HG02571 (cell line): ENCODE measurements at regions not wholly inside any gene's neighbourhood (a gene's known extent, or its start where the extent isn't known, plus 50 kb on each side); places are given as distances from the start of the nearest gene placed in this dataset.

ENCODE experiments used
- ATAC-seq: cut with Tn5 transposase; IDR thresholded peaks from one replicate; pipeline ENCODE4 v1.9.1; 2021; ENCODE audit warnings: mild to moderate bottlenecking, moderate library complexity; ENCODE audit not compliant: unreplicated experiment

DNA sequence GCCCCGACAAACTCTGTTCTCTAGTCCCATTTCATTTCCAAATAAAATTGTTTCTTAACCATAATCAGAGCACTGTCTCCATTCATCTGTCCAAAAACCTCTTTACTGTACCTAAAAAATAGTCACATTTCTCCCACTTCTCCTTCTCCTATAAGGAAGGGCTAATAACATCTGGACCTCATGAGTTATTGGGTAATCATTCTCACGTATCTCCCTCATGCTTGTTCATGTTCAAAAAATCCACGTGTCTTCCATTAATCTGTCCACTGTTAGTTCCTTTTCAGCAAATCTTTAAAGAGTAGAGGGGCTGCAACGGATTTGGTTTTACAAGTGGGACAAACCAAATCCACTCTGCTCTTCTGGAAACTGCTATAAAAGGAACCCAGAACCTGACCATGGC lies 1418.8 kb downstream of the MRPL39 start:
- no peak for ATAC-seq

DNA sequence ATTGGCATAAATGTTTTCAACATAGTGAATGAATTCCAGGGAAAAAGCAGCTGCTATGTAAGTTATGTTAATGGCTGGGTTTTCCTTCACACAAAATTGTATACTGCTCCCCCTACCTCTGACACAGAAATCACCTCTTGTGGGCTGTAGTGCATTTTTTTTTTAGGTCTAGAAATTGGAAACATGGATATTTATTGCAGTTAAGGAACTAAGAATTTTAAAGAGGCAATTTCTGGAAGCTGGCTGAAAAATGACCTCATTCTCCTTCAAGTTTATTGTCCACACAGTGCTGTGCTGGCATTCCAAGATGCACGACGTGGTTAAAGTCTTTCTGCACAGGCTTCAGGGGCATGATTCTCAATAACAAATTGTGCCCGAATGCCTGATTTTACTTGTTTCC lies 1424.2 kb downstream of the MRPL39 start:
- no peak for ATAC-seq

DNA sequence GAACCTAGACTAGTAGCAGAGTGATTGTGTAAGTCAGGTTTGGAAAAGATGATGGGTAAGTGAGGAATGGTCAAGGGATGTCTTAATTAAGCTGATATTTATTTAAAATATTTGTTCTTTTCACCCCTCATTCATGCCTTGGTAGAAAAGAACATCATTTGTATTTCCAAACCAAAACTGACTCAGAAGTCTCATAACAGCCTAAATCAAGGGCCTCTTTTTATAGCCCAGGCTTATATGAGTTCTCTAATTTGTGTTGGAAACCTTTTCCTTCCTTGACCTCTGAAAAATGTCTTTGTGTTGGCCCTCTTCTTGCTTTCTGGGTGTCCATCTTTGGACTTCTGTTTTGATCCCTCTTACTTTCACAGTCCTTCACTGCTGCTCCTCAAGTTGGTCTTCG lies 1428.2 kb downstream of the MRPL39 start:
- no peak for ATAC-seq

DNA sequence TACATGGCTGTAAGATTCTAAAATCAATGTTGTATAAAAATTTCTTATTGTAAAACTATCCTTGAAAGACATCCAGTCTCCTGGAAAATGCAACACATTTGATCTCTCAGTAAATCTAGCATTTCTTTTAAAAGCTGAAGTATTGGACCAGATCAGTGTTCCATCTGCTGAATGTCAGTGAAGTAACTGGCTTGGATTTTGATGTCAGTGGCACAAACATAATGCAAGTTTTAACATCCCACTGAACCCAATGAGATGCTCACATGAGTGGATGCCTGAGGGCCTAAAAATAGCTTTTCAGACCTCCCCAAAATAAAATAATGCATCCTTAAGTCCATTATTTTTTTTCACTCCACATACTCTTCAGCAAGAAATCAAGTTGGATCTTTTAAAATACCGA lies 1432.2 kb downstream of the MRPL39 start:
- no peak for ATAC-seq

DNA sequence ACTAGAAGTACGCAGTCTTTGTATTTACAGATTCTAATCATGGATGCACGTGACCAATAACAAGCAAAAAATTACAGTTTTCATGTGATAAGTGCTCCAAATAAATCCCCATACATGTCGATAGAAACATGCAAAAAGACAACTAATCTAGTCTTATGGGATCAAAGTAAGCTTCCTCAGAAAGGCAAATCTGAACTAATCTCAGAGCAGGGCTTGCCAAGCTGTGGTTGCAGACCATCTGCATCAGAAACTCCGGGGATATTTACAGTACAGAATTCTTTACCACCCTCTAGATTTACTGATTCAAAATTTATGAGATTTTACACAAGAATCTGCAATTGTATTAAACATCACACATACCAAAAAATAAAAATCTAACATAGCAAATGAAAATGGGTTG lies 1435.5 kb downstream of the MRPL39 start:
- no peak for ATAC-seq

DNA sequence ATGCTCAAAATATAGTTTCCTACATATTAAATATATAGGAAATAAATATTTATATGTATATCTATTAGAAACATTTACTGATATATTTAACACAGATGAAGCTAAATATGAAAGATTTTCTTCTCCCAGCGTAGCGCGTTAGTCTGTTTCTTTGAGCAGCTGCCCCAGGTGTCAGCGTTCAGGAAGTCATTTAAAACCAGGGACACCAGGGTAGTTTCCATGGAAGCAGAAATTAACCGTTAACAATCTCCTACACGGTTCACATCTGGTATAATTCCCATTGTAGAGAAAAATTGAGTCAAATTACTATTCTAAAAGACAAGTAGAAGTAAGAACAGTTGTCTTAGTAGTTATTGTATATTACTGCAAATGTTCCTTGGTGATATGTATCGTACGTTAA lies 1443.7 kb downstream of the MRPL39 start:
- ATAC-seq: no peak

DNA sequence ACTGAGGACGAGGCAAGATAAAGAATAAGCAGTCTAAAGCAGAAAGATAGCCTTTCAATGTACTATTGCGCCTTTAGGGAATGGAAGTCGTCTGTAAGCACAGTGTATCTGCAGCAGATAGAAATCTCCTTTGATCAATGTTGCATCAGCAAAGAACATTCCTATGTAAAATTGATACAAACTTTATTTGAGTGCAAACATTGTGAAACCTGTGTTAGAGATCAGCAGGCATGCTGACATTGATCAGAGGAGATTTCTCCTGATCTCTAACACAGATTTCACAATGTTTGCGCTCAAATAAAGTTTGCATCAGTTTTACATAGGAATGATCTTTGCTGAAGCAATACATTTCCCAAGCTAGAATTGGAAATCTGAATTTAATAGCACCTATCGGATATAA lies 1446.8 kb downstream of the MRPL39 start:
- ATAC-seq: no peak

DNA sequence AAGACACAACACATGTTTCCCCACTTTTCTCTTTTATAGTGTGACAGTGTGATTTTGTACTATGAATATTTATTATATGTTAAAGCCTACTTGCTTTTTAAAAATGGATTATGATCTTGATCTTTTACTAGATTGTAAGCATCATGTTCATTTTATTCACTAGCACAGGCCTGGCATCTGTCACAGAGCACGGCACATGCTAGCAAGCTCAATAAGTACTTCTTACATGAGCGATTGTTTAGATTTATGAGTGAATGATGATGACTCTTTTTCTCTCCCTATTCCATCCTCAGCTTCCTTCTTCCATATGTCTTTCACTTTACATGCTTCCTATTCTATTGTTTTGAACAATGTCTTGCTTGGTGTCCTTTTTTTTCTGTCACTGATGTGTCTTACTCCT lies 1454.1 kb downstream of the MRPL39 start:
- ATAC-seq: no peak

DNA sequence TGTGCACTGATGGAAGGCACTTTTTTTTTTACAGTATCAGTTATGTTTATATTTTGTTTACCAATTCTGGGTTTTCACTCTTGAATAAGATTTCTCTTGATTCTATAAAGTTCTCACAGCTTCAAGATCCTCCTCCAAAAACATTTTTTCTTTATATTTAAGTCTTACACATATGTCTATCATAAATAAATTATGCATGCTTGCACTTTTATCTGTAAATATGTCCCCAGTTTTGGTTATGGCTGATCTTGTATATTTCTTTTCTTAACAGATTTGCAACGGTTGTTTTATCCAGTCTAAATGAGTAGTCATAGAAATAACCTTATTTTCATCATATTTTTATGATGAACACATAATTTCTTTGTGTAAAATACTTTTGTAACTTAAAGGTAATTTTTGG lies 1456.5 kb downstream of the MRPL39 start:
- no peak for ATAC-seq

DNA sequence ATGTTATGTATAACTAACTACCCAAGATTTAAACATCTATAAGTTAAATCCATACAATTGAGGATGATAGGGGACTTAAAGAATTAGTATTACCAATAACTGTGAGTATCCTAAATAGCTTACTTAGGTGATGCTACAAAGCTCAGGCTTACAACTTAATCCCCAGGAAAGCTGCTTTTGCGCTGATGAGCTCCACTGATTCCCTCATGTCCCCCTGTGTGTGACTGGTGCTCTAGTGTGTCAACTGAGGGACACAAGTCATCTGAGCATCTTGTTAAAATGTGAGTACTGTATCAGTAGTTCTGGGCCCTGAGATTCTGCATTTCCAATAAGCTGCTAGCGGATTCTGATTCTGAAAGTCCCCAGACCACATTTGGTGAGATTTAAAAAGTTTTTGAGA lies 1458.8 kb downstream of the MRPL39 start:
- ATAC-seq: no peak

DNA sequence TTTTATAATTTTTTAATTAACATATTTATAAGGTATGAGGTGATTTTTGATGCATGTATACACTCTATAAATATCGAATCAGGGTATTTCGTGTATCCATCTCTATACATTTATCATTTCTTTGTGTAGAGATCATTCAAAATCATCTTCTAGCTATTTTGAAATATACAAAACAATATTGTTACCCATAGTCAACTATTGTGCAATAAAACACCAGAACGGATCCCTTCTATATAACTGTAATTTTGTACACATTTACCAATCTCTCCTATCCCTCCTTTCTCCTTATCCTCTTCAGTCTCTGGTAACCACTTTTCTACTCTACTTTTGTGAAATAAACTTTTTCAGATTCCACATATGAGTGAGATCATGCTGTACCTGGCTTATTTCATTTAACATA lies 1459.6 kb downstream of the MRPL39 start:
- ATAC-seq: no peak

DNA sequence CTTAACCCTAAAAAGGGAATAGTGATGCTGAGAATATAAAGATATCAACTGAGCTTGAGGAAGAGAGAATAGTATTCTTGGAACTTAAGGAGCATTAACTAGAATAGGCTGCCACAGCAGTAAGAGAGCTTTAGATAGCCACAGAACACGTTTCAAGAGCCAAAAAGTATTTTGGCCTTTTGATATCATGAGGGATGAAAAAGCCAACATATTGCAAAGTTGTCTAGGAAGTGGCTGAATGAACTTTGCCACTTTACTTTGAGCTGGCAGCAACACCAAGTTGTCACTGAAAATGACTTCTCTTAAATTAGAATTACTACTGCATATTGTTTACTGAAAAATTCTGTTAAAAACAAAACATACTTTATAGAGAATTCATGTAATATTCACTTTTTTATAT lies 1476.2 kb downstream of the MRPL39 start:
- no peak for ATAC-seq

DNA sequence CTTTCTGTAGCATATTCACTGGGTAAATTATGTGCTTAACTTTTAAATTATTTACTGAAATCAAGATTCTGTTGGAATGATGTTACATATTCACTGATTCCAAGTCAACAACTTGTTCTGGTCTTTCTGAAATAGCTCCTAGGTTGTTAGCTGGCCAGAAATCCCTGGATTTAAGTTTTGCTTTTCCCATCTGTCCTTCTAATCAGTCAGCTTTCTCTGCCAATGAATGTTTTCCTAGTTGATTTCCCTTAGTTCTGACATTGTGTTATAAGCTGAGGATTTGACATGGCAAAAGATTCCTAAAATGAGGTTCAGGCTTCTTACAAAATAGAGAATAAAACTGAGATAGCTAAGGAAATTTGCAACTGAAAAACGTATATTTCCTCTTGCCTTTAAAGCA lies 1479.6 kb downstream of the MRPL39 start:
- ATAC-seq: no peak

DNA sequence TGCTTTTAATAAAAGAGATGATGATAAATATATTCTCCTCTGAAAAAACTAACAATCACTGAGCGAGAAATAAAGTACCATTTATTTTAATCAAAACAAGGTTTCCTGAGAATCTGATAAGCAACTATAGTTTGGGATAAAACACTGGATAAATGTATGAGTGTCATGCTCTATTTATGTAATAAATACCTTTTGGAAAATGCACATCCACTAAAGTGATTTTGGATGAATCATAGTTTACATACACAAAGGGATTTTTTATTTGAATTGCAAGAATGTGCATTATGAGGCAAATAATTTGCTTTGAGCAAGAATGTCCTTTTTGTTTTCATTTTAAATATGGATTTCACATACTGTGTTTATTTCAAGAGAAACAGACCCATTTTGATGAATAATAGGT lies 1483.5 kb downstream of the MRPL39 start:
- ATAC-seq: no peak

DNA sequence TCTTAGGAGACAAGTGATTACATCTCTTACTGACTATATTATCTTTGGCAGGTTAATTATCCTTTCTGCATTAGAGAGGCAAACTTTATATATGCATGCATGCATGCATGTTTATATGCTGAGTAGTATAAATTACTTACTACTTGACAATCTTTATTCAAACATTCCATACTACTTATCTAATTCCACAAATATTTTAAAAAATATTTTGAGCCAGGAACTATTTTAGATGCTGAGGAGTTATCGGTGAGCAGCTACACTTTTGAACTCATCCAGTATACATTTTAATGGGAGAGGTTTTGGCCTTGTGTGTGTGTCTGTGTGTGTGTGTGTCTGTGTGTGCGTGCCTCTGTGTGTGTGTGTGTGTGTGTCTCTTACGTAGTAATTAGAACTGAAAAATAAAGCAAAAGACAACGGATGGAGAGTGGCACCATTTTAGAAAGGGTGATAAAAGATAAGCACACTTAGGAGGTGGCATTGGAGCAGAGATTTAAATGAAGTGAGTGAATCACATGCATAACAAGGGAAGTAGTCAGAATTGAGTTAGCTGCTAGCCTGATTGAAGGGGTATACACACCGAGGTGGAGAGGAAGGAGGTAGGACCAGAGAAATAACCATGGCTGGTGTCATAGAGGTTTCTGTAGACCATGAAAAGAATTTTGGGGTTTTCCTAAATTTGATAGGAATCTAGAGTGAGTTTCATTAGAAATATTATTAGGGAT lies 1488.4 kb downstream of the MRPL39 start:
- no peak for ATAC-seq

DNA sequence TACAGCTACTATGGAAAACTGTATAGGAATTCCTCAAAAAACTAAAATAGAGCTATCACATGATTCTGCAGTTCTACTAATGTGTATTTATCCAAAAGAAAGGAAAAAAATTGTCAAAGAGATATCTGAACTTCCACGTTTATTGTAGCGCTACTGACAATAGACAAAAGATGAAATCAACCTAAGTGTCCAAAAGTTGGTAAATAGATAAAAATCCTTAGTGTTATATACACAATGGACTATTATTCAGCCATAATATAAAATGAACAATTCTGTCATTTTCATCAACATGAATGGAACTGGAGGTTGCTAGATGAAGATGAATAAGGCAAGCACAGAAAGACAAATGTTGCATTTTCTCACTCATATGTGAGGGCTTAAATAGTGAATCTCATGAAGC lies 1492.1 kb downstream of the MRPL39 start:
- ATAC-seq: no peak

DNA sequence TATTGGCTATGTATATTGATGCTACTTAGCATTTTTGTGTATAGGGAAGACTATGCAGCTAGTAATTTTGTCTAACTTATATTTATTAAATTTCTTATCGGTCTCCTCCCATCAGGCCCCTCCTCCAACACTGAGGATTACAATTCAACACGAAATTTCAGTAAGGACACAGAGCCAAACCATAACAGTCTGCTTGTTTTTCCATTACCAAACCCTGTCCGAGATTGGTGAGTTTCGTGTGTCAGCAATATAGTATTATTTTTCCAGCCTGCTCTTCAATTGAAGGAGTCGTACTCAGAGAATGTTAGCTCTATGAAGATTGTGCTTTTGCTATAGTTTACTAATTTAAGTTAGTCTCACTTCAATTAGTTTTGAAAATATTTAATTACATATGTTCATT lies 1495.3 kb downstream of the MRPL39 start:
- no peak for ATAC-seq

DNA sequence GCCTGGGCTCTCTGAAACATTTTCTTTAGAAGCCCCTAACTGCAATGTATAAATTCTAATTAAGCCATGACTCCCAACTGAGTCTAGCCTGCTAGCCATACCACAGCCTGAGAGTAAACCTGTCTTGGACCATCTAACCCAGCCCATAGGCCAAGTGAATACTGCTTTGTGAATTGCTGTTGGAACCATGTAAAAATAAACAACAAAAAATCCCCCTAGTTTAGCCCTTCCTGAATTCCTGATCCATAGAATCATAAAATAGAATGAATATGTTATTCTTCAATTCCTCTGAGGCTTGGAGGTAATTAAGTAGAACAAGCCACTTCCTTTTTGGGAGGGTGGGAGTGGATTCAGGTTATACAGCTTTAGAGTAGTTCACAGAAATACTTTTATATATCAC lies 1496.4 kb downstream of the MRPL39 start:
- no peak for ATAC-seq

DNA sequence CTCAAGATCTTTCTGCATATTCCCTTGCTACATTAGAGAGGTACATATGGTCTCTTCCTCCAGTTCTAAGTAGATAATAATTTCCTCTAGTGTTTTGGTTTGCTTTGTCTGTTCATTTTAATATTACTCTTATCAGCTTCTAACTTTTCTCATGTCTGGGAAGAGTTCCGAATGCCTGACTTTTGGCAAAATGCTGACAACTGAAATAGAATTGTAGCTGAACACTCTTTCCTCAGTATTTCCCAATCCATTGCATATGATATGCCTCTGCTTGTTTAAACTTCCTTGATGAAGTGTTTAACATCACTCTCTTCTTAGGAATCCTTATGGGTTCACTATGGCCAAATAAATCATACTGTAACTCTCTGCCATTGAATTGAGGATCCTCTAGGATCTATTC lies 1510.1 kb downstream of the MRPL39 start:
- ATAC-seq: no peak

DNA sequence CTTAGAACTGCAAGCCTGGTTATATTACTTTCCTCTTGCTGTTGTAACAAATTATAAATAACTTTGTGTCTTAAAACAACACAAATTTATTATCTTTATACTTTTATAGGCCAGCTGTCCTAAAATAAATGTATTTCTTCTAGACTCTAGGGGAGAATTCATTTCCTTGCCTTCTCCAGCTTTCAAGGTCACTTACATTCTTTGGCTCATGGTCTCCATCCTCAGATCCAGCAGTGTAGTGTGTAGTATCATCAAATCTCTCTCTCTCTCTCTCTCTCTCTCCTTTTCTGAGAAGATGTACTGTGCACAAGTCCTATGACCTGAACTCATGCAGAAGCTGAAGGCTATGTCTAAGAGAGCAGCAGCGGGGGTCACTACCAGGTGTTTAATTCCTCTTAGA lies 1510.6 kb downstream of the MRPL39 start:
- ATAC-seq: no peak

DNA sequence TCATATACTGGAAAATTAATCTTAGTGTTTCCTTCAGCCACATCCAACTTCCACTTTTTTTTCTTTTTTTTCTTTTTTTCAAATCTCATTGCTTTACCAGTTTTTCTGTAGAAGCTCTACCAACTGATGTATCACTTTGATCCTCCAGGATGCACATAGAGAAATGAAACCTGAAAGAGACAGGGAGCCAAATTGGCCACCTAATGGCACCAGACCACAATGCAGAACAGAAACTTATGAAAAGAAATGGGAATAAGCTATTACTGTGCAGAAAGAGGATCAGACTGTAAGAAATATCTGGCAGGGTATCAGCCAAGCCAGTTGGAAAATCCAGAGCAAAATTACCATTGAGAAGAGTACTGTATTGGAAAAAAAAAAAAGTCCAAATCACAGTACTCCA lies 1514.2 kb downstream of the MRPL39 start:
- no peak for ATAC-seq

DNA sequence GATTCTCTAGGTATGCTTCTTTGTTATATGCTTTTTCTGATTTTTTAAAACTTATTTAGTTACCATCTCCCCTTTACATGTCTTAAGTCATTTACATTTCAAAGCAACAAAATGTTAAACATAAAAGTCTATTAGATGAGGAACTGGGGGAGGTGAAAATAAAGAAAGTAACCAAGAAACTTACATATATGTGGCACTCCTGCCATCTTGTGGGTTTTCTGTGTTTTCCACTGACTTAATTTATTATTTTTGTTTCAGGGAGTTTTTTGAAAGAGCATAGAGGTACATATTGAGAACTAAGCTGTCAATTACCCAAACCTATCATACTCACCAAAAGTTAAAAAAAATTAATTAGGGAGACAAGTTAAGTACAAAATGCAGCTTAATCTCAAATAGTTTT lies 1531.1 kb downstream of the MRPL39 start:
- ATAC-seq: no peak

DNA sequence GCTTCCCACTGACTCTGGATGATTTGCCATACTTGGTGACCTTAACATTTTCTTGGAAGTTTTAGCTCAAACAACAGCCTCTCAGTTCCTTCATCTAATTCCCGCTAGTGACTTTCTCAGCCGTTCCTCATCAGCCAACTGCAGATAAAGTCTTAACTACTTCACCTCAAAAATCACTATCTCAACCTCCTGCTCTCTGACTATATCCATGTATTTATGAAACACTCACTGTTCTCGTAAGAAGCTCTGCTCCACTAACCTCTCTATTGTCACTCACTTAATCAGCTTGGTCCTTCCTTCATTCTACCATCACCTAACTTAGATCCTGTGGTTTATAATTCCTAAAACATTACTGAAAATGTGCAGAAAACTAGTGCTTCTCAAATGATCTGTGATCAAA lies 1551.6 kb downstream of the MRPL39 start:
- ATAC-seq: no peak
